Coronary artery (tissue), 2 donors: ENCODE measurements at regions not wholly inside any gene's neighbourhood (a gene's known extent, or its start where the extent isn't known, plus 50 kb on each side); places are given as distances from the start of the nearest gene placed in this dataset.

ENCODE experiments used
- DNase-seq: peaks from one replicate; pipeline ENCODE4 v3.0.0-alpha.2; 2017; ENCODE audit warnings: low spot score
- H3K27ac ChIP-seq, 2 donors: fragments of 200-600 bp; sonication (generic); one replicate each; pipeline ENCODE4 v1.5.1; 2016 to 2019
- H3K4me3 ChIP-seq: fragments of 200-600 bp; sonication (generic); 2 replicates; pipeline ENCODE4 v1.5.1; 2016; ENCODE audit warnings: mild to moderate bottlenecking, moderate library complexity
- TF ChIP-seq, protein P1 (sequence below): fragments of 200-600 bp; sonication (generic); IDR thresholded peaks from one replicate; pipeline ENCODE4 v1.5.1; 2019; ENCODE audit warnings: antibody characterized with exemption

DNA sequence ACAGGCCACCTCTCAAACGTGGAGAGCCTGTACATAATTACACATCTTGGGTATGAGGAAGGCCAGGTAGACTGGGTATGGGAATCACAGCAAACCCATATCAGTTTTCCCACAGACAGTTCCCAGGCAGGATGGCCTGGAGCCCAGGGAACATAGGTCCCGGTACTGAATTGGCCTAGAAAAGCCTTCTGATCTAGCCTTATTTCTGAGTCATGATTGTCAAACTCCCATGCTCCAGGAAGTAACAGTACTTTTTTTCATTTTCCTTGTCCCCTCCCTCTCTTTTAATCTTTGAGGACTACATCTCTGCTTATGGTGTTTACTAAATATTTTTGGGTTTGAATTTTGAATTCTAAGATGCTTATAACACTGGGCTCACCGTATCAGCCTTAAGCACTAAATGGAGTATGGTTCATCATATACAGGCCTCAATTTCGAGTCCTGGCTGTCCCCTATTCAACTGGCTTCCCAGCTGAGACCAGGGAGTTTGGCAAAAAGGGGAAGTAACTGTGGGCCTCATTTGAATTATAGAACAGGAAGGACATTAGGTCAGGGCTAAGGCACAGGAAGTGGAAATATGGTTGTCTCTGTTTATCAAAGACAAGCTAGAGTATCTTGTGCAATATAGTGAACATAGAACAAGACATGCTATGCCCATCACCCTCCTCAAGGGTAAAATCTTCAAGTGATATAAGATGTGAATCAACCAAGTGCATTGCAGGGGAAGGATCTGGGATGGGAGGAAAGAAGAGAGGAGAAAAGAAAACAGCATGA is 494.6 kb downstream of the NTRK3 start:
- H3K4me3 ChIP-seq = no peak overlapping the region
- no peak for DNase-seq
- peak overlapping the region in 1 of 2 donors; percentile 45 for H3K27ac ChIP-seq
- TF ChIP-seq, protein P1, sequence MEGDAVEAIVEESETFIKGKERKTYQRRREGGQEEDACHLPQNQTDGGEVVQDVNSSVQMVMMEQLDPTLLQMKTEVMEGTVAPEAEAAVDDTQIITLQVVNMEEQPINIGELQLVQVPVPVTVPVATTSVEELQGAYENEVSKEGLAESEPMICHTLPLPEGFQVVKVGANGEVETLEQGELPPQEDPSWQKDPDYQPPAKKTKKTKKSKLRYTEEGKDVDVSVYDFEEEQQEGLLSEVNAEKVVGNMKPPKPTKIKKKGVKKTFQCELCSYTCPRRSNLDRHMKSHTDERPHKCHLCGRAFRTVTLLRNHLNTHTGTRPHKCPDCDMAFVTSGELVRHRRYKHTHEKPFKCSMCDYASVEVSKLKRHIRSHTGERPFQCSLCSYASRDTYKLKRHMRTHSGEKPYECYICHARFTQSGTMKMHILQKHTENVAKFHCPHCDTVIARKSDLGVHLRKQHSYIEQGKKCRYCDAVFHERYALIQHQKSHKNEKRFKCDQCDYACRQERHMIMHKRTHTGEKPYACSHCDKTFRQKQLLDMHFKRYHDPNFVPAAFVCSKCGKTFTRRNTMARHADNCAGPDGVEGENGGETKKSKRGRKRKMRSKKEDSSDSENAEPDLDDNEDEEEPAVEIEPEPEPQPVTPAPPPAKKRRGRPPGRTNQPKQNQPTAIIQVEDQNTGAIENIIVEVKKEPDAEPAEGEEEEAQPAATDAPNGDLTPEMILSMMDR = no peak

DNA sequence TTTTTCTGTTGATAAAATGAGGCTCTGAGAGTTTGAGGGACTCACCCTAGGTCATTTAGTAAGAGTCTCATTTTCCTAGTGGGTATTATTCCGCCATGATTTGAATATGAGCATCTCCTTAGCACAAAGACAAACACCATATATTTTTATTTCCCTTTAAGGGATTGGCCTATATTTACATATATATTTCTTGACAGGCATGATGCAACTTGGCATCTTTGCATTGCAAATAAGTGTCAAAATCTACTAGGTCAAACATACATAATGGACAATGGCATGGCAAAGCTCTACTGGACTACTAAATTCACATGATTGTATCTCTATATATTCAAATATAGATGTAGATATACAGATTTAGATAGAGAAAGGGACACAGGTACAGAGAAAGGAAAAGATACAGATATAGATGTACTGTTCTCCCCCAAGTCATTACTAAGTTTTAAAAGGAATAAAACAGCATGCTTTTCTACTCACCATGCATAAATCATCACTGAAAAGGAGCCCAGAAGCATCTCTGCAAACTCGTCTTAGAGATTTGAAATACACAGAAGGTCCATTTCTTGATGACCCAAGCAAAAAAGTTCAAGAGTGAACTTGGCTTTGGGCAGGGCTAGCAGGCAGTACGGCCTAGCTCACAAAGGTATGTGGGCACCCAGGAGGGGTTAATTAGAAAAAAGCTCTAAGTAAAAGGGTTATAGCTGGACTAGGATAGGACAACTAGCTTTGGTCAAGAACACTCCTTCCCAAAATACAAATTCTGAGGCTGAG is 495.8 kb downstream of the NTRK3 start:
- DNase-seq = no peak
- TF ChIP-seq, protein P1 = no peak
- Histone ChIP-seq H3K27ac (no peak overlapping the region), H3K4me3 (no peak overlapping the region)

GRCh38 chr15:87758794-87759418 is 497.6 kb downstream of the NTRK3 start:
- no peak overlapping the region for H3K4me3 ChIP-seq
- DNase-seq = no peak
- TF ChIP-seq, protein P1 = no peak

DNA sequence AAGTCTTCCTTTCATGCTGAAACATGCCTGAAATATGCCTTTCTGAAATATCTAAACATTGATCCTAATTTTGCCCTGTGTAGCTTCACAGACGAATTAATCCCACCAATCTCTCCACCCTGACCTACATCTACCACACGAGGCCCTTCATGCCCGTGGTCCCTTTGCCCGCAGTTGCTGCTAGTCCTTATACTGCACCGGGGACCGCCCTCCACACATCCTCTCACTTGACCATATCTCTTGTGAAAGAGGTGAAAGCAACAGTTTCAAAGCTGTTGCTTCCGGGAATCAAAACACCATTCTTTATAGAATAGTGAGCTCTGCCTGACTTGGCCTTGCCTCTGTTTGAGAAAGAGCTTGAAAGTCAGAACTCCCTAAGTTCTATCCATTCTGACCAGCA is 499.5 kb downstream of the NTRK3 start:
- Histone ChIP-seq H3K4me3 (no peak overlapping the region), H3K27ac (no peak overlapping the region)
- no peak for DNase-seq
- TF ChIP-seq, protein P1 = no peak

More at GRCh38 chr15:87758794-87759418, 497.6 kb downstream of the NTRK3 start:
- H3K27ac ChIP-seq = no peak overlapping the region

DNA sequence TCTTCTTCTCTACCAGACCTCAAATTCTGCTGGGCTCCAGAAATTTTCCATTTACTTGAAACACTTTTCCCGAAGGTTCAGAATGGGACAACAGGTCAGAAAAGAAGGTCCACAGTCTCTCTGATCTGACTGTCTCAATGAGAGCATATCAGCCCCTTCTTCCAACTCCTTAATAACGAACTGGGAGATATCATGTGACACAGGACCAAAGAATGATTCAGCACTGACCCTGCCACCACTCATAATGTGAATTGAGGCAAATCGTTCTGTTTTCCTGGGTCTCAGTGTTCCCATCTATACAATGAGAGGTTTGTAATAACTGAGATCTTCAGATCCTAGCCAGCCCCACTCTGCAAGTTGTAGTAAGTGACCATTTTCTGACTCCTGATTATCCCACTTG is 500.5 kb downstream of the NTRK3 start:
- Histone ChIP-seq H3K4me3 (no peak overlapping the region), H3K27ac (no peak overlapping the region)
- DNase-seq = no peak
- TF ChIP-seq, protein P1 = no peak

DNA sequence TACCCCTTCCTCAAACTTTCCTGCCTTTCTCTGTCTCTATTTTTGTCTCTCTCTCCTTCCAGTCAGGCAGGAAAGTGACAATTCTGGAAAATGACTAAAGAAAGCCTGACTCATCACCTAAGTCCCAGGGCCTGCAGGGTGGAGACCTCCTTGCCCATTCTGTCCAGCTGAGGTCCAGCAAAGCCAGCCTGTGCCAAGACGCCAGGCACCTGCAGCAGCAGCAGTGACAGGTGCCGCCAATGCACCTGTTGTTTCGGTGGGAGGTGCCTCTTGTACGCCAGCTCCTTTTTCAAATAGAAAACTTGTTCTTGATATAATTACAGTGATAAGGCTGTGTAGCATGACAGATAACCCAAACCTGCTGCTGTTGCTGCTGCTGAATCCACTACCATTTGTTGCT is 501.3 kb downstream of the NTRK3 start:
- no peak for DNase-seq

More for the DNA sequence above, 501.3 kb downstream of the NTRK3 start:
- Histone ChIP-seq H3K4me3 (no peak overlapping the region), H3K27ac (no peak overlapping the region)
- TF ChIP-seq, protein P1 = no peak
